ENCODE measurements at regions not wholly inside any gene's neighbourhood (a gene's known extent, or its start where the extent isn't known, plus 50 kb on each side); places are given as distances from the start of the nearest gene placed in this dataset.
"Not testable (repeated sequence)": the region's sequence is repeated elsewhere in the genome, so short reads cannot be mapped to it uniquely, and the experiment has no call there.

DNA sequence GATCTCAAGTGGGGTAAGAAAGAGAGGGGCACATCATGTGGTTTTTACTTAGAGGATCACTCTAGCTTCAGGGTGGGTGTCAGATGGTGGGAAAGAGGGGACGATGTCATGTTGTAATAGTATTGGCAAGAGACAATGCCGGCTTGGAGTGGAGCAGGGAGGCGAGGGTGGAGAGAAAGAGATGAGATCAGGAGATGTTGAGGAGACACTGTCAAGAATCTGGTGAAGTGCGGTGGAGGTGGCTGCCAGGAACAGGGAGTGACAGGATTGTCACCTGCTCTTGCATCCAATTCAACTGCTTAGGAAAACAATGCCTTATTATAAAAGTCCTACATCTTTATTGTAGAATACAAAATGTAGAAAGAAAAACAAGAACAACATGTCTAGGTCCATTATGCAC is 63.0 kb upstream of the MKI67 start:
- H3K36me3 Mint-ChIP-seq: peaks cover 0 to 24% (median 0%) of the 10 kb centered on the region in 5 donors
- ChIA-PET POLR2A (no interaction called here), CTCF (interaction anchor here (1.2 kb wide), 1 partner anchor 11 kb away, joined by 4 read pairs; no protein-coding TSS in a partner anchor)
- ATAC-seq (no peak), DNase-seq (no peak)
- Histone ChIP-seq H3K36me3 (ENCODE audit: control insufficient read depth in 2 of 3, insufficient read depth in 3 of 3, low read length in 3 of 3) (no peaks in the 10 kb centered on the region), H3K4me1 (ENCODE audit: control insufficient read depth in 2 of 2, insufficient read depth in 2 of 2, low read length in 2 of 2) (peaks cover 5 to 14% of the 10 kb centered on the region in 2 donors), H3K9me3 (ENCODE audit: control insufficient read depth in 2 of 3, low read length in 3 of 3) (no peaks in the 10 kb centered on the region), H3K27me3 (ENCODE audit: control insufficient read depth in 2 of 2, insufficient read depth in 2 of 2, low read length in 2 of 2) (no peaks in the 10 kb centered on the region), H3K27ac (ENCODE audit: low read depth, low read length) (no peak overlapping the region), H3K4me3 (ENCODE audit: low read length) (no peak overlapping the region)
- peak overlapping the region in 2 of 10 donors; percentile 0 to 55 for H3K4me3 Mint-ChIP-seq
- H3K4me1 Mint-ChIP-seq: peaks cover 4 to 44% (median 19%) of the 10 kb centered on the region in 7 donors
- H3K27me3 Mint-ChIP-seq: peaks cover 0 to 7% (median 0%) of the 10 kb centered on the region in 5 donors
- H3K9me3 Mint-ChIP-seq: peaks cover 0 to 3% (median 0%) of the 10 kb centered on the region in 11 donors
- H3K27ac Mint-ChIP-seq: peak overlapping the region in 4 of 9 donors; percentile 4 to 84 (median 10)
- intact Hi-C loops (cut with micrococcal nuclease): no loop called here

DNA sequence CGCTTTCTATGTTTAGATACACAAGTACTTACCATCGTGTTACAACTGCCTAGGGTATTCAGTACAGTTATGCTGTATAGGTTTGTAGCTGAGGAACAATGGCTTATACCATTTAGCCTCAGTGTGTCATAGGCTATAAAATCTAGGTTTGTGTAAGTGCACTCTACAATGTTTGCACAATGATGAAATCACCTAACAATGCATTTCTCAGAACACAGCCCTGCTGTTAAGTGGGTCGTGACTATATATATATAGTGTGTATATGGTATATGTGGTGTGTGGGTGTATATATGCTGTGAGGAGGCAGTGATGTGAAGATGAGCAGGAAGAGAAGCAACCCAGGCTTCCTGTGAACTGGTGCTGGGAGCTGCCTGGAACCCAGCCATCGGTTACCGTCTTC is 65.6 kb upstream of the MKI67 start:
- ChIA-PET CTCF (interaction anchor here (0.7 to 1.0 kb wide), 2 partner anchors 11 to 1078 kb away, joined by 3 read pairs; no protein-coding TSS in a partner anchor), POLR2A (no interaction called here)
- ATAC-seq (no peak), DNase-seq (no peak)
- intact Hi-C loops (cut with micrococcal nuclease): no loop called here
- no peak overlapping the region for H3K4me3 ChIP-seq (ENCODE audit: low read length)
- H3K27me3 ChIP-seq (ENCODE audit: control insufficient read depth in 2 of 2, insufficient read depth in 2 of 2, low read length in 2 of 2): no peaks in the 10 kb centered on the region
- H3K27ac ChIP-seq (ENCODE audit: low read depth, low read length): no peak overlapping the region
- H3K9me3 ChIP-seq (ENCODE audit: control insufficient read depth in 2 of 3, low read length in 3 of 3): no peaks in the 10 kb centered on the region
- H3K36me3 ChIP-seq (ENCODE audit: control insufficient read depth in 2 of 3, insufficient read depth in 3 of 3, low read length in 3 of 3): no peaks in the 10 kb centered on the region
- Mint-ChIP-seq H3K4me1 (peaks cover 4 to 32% (median 18%) of the 10 kb centered on the region in 7 donors), H3K9me3 (no peaks in the 10 kb centered on the region), H3K36me3 (peaks cover 0 to 14% (median 0%) of the 10 kb centered on the region in 5 donors), H3K27ac (no peak overlapping the region), H3K4me3 (no peak overlapping the region), H3K27me3 (no peaks in the 10 kb centered on the region)
- H3K4me1 ChIP-seq (ENCODE audit: control insufficient read depth in 2 of 2, insufficient read depth in 2 of 2, low read length in 2 of 2): peaks cover 4 to 12% of the 10 kb centered on the region in 2 donors

DNA sequence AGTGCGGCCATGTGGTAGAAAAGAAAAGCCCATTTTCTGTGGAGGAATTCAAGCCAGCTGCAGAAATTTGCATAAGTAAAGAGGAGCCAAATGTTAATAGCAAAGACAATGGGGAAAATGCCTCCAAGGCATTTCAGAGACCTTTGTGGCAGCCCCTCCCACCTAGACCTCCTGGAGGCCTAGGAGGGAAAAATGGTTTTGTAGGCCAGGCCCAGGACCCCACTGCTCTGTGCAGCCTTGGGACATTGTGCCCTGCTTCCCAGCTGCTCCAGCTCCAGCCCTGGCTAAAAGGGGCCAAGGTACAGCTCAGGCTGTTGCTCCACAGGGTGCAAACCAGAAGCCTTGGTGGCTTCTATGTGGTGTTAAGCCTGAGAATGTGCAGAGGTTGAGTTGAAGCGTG is 75.6 kb upstream of the MKI67 start:
- H3K4me1 ChIP-seq (ENCODE audit: control insufficient read depth in 2 of 2, insufficient read depth in 2 of 2, low read length in 2 of 2); CTCF ChIA-PET; H3K36me3 ChIP-seq (ENCODE audit: control insufficient read depth in 2 of 3, insufficient read depth in 3 of 3, low read length in 3 of 3); ATAC-seq; H3K4me1 Mint-ChIP-seq; intact Hi-C loops (cut with micrococcal nuclease); DNase-seq; POLR2A ChIA-PET; H3K9me3 ChIP-seq (ENCODE audit: control insufficient read depth in 2 of 3, low read length in 3 of 3); H3K27ac Mint-ChIP-seq; H3K27me3 ChIP-seq (ENCODE audit: control insufficient read depth in 2 of 2, insufficient read depth in 2 of 2, low read length in 2 of 2); H3K27ac ChIP-seq (ENCODE audit: low read depth, low read length); H3K4me3 ChIP-seq (ENCODE audit: low read length); H3K4me3 Mint-ChIP-seq: not testable (repeated sequence)
- H3K9me3 Mint-ChIP-seq: peaks cover 0 to 35% (median 12%) of the 10 kb centered on the region in 11 donors
- H3K36me3 Mint-ChIP-seq: peaks cover 9 to 32% (median 16%) of the 10 kb centered on the region in 5 donors
- peaks cover 0 to 28% (median 0%) of the 10 kb centered on the region in 5 donors for H3K27me3 Mint-ChIP-seq

DNA sequence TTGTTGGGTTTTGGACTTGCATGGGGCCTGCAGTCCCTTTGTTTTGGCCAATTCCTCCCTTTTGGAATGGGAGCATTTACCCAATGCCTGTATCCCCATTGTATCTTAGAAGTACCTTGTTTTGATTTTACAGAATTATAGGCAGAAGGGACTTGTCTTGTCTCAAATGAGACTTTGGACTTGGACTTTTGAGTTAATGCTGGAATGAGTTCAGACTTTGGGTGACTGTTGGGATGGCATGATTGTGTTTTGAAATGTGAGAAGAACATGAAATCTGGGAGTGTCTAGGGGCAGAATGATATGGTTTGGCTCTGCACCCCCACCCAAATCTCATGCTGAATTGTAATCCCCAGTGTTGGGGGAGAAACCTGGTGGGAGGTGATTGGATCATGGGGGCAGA is 76.8 kb upstream of the MKI67 start:
- H3K4me1 ChIP-seq (ENCODE audit: control insufficient read depth in 2 of 2, insufficient read depth in 2 of 2, low read length in 2 of 2): no peaks in the 10 kb centered on the region
- peaks cover 0 to 35% (median 12%) of the 10 kb centered on the region in 11 donors for H3K9me3 Mint-ChIP-seq
- intact Hi-C loops (cut with micrococcal nuclease): no loop called here
- H3K9me3 ChIP-seq (ENCODE audit: control insufficient read depth in 2 of 3, low read length in 3 of 3): no peaks in the 10 kb centered on the region
- no peaks in the 10 kb centered on the region for H3K36me3 ChIP-seq (ENCODE audit: control insufficient read depth in 2 of 3, insufficient read depth in 3 of 3, low read length in 3 of 3)
- H3K27me3 ChIP-seq (ENCODE audit: control insufficient read depth in 2 of 2, insufficient read depth in 2 of 2, low read length in 2 of 2): no peaks in the 10 kb centered on the region
- peaks cover 0 to 29% (median 0%) of the 10 kb centered on the region in 5 donors for H3K27me3 Mint-ChIP-seq
- H3K27ac Mint-ChIP-seq: no peak overlapping the region
- no peak for ATAC-seq
- H3K4me3 ChIP-seq (ENCODE audit: low read length): no peak overlapping the region
- CTCF ChIA-PET: no interaction called here
- no peak overlapping the region for H3K27ac ChIP-seq (ENCODE audit: low read depth, low read length)
- no peak for DNase-seq
- no peak overlapping the region for H3K4me3 Mint-ChIP-seq
- POLR2A ChIA-PET: no interaction called here
- no peaks in the 10 kb centered on the region for H3K4me1 Mint-ChIP-seq
- H3K36me3 Mint-ChIP-seq: peaks cover 9 to 32% (median 16%) of the 10 kb centered on the region in 5 donors

DNA sequence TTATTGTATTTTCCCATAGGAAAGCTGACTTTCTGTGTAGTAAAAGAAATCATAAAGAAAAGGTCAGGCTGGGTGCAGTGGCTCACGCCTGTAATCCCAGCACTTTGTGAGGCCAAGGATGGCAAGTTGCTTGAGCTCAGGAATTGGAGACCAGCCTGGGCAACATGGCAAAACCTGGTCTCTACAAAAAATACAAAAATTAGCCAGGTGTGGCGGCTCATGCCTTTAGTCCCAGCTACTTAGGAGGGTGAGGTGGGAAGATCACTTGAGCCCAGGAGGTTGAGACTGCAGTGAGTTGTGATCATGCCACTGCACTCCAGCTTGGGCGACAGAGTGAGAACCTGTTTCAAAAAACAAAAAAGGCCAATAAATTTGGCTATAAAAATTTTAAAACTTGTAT is 79.4 kb upstream of the MKI67 start:
- H3K27ac Mint-ChIP-seq: peak overlapping the region in 1 of 9 donors; percentile 67

DNA sequence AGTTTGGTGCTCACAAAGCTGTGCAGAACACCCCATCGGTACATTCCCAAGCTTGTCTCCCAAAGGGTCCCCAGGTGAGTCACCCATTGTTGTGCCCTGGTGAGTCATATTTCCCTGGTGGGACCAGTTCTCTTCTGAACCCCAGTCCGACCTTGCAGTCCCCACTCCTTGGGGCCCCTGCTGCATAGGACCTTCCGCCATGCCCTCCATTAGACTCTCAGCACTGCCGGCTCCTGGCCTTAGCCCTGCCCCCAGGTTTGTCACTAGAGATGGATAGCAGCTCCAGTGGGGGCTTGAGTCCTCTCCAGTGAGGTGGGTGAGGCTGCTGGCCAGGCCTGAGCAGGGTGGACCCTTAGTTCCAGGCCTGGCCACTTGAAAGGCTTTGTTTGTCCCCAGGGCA is 80.5 kb upstream of the MKI67 start:
- POLR2A ChIA-PET: no interaction called here
- Mint-ChIP-seq H3K36me3 (peaks cover 4 to 14% (median 5%) of the 10 kb centered on the region in 5 donors), H3K27me3 (peaks cover 0 to 26% (median 0%) of the 10 kb centered on the region in 5 donors), H3K4me3 (peak overlapping the region in 1 of 10 donors; percentile 7), H3K27ac (no peak overlapping the region), H3K9me3 (peaks cover 0 to 16% (median 7%) of the 10 kb centered on the region in 11 donors), H3K4me1 (peaks cover 3 to 16% (median 10%) of the 10 kb centered on the region in 7 donors)
- CTCF ChIA-PET: interaction anchor here (0.6 kb wide), 1 partner anchor 300 kb away, joined by 3 read pairs; no protein-coding TSS in a partner anchor
- peaks cover 0 to 3% (median 0%) of the 10 kb centered on the region in 3 experiments for H3K36me3 ChIP-seq (ENCODE audit: control insufficient read depth in 2 of 3, insufficient read depth in 3 of 3, low read length in 3 of 3)
- ATAC-seq (no peak), DNase-seq (no peak)
- H3K4me3 ChIP-seq (ENCODE audit: low read length): no peak overlapping the region
- intact Hi-C loops (cut with micrococcal nuclease): no loop called here
- H3K27me3 ChIP-seq (ENCODE audit: control insufficient read depth in 2 of 2, insufficient read depth in 2 of 2, low read length in 2 of 2): no peaks in the 10 kb centered on the region
- H3K27ac ChIP-seq (ENCODE audit: low read depth, low read length): no peak overlapping the region
- H3K9me3 ChIP-seq (ENCODE audit: control insufficient read depth in 2 of 3, low read length in 3 of 3): no peaks in the 10 kb centered on the region
- H3K4me1 ChIP-seq (ENCODE audit: control insufficient read depth in 2 of 2, insufficient read depth in 2 of 2, low read length in 2 of 2): peaks cover 4 to 5% of the 10 kb centered on the region in 2 donors

More for the DNA sequence above, 79.4 kb upstream of the MKI67 start:
- H3K9me3 Mint-ChIP-seq: peaks cover 0 to 27% (median 12%) of the 10 kb centered on the region in 11 donors
- ATAC-seq; H3K27me3 ChIP-seq (ENCODE audit: control insufficient read depth in 2 of 2, insufficient read depth in 2 of 2, low read length in 2 of 2); H3K27ac ChIP-seq (ENCODE audit: low read depth, low read length); intact Hi-C loops (cut with micrococcal nuclease); CTCF ChIA-PET; H3K4me3 Mint-ChIP-seq; DNase-seq; H3K4me3 ChIP-seq (ENCODE audit: low read length); H3K36me3 ChIP-seq (ENCODE audit: control insufficient read depth in 2 of 3, insufficient read depth in 3 of 3, low read length in 3 of 3); H3K4me1 ChIP-seq (ENCODE audit: control insufficient read depth in 2 of 2, insufficient read depth in 2 of 2, low read length in 2 of 2); H3K9me3 ChIP-seq (ENCODE audit: control insufficient read depth in 2 of 3, low read length in 3 of 3): not testable (repeated sequence)
- peaks cover 9 to 25% (median 15%) of the 10 kb centered on the region in 5 donors for H3K36me3 Mint-ChIP-seq
- POLR2A ChIA-PET: interaction anchor here (0.7 kb wide), 1 partner anchor 21 kb away, joined by 4 read pairs; no protein-coding TSS in a partner anchor
- peaks cover 0 to 14% (median 7%) of the 10 kb centered on the region in 7 donors for H3K4me1 Mint-ChIP-seq
- peaks cover 0 to 30% (median 0%) of the 10 kb centered on the region in 5 donors for H3K27me3 Mint-ChIP-seq
